KMS-11 (cell line): ENCODE measurements at regions not wholly inside any gene's neighbourhood (a gene's known extent, or its start where the extent isn't known, plus 50 kb on each side); places are given as distances from the start of the nearest gene placed in this dataset.

Experiments
- H2AFZ ChIP-seq: fragments of 200-600 bp; sonication (generic); 2 replicates; pipeline ENCODE4 v1.6.1; 2016; ENCODE audit warnings: antibody characterized with exemption, mixed run types, low read depth
- H3K27ac ChIP-seq: fragments of 200-600 bp; sonication (generic); 2 replicates; pipeline ENCODE4 v1.6.1; 2016; ENCODE audit warnings: mild to moderate bottlenecking, mixed run types
- H3K27me3 ChIP-seq: fragments of 200-600 bp; sonication (generic); 2 replicates; pipeline ENCODE4 v1.6.1; 2017; ENCODE audit warnings: mild to moderate bottlenecking, low read depth, mixed run types, moderate library complexity; ENCODE audit not compliant: insufficient read depth
- H3K36me3 ChIP-seq: fragments of 200-600 bp; sonication (generic); 2 replicates; pipeline ENCODE4 v1.6.1; 2017; ENCODE audit warnings: mild to moderate bottlenecking, mixed run types; ENCODE audit not compliant: insufficient read depth
- H3K4me1 ChIP-seq: fragments of 200-600 bp; sonication (generic); 2 replicates; pipeline ENCODE4 v1.6.1; 2016; ENCODE audit warnings: mild to moderate bottlenecking, low read depth, mixed run types; ENCODE audit not compliant: poor library complexity, severe bottlenecking
- H3K4me2 ChIP-seq: fragments of 200-600 bp; sonication (generic); 2 replicates; pipeline ENCODE4 v1.7.0; 2016; ENCODE audit warnings: mild to moderate bottlenecking, mixed run types
- H3K4me3 ChIP-seq: fragments of 200-600 bp; sonication (generic); IDR thresholded peaks from 2 replicates; pipeline ENCODE4 v1.6.1; 2017; ENCODE audit warnings: low read depth, low read length, mixed read lengths; ENCODE audit not compliant: insufficient read depth
- H3K79me2 ChIP-seq: fragments of 200-600 bp; sonication (generic); 2 replicates; pipeline ENCODE4 v1.6.1; 2016; ENCODE audit warnings: low read depth, mixed run types; ENCODE audit not compliant: insufficient read depth
- H3K9ac ChIP-seq: fragments of 200-600 bp; sonication (generic); 2 replicates; pipeline ENCODE4 v1.6.1; 2016; ENCODE audit warnings: mild to moderate bottlenecking, mixed run types
- H4K20me1 ChIP-seq: fragments of 200-600 bp; sonication (generic); 2 replicates; pipeline ENCODE4 v1.6.1; 2016; ENCODE audit warnings: mild to moderate bottlenecking, mixed run types; ENCODE audit not compliant: insufficient read depth
- CTCF ChIP-seq: fragments of 200-600 bp; sonication (generic); conservative IDR thresholded peaks from 2 replicates; pipeline ENCODE4 v1.6.1; 2017; ENCODE audit warnings: low read depth, mild to moderate bottlenecking, antibody characterized with exemption, low read length, moderate library complexity, mixed read lengths

- Histone ChIP-seq H3K79me2 (no peaks in the 10 kb centered on the region), H3K4me3 (no peak overlapping the region), H3K36me3 (no peaks in the 10 kb centered on the region), H3K4me1 (no peaks in the 10 kb centered on the region), H3K27me3 (no peaks in the 10 kb centered on the region), H3K4me2 (no peak overlapping the region), H4K20me1 (no peaks in the 10 kb centered on the region), H3K27ac (no peak overlapping the region), H3K9ac (no peak overlapping the region), H2AFZ (no peak overlapping the region)
- TF ChIP-seq CTCF = no peak
Observed at GRCh38 chr10:125260260-125260659, 99.9 kb upstream of the CTBP2 start.

GRCh38 chr10:125259651-125260050 lies 99.3 kb upstream of the CTBP2 start:
- H3K9ac ChIP-seq = no peak overlapping the region
- no peaks in the 10 kb centered on the region for H4K20me1 ChIP-seq
- H2AFZ ChIP-seq = no peak overlapping the region
- no peaks in the 10 kb centered on the region for H3K4me1 ChIP-seq
- H3K79me2 ChIP-seq = no peaks in the 10 kb centered on the region
- no peak overlapping the region for H3K27ac ChIP-seq
- no peak for TF ChIP-seq CTCF
- H3K36me3 ChIP-seq = no peaks in the 10 kb centered on the region
- H3K4me2 ChIP-seq = no peak overlapping the region
- H3K4me3 ChIP-seq = no peak overlapping the region
- no peaks in the 10 kb centered on the region for H3K27me3 ChIP-seq

- H2AFZ ChIP-seq = no peak overlapping the region
- H3K27ac ChIP-seq = no peak overlapping the region
- no peak overlapping the region for H3K4me2 ChIP-seq
Observed at GRCh38 chr10:125258676-125259075, 98.3 kb upstream of the CTBP2 start.

GRCh38 chr10:125257521-125258108 lies 97.3 kb upstream of the CTBP2 start:
- Histone ChIP-seq H3K79me2 (no peaks in the 10 kb centered on the region), H3K27ac (no peak overlapping the region), H3K4me2 (no peak overlapping the region), H3K4me3 (no peak overlapping the region), H4K20me1 (no peaks in the 10 kb centered on the region), H3K27me3 (no peaks in the 10 kb centered on the region), H3K4me1 (no peaks in the 10 kb centered on the region), H3K9ac (no peak overlapping the region), H2AFZ (no peak overlapping the region), H3K36me3 (no peaks in the 10 kb centered on the region)
- TF ChIP-seq CTCF = no peak

More at GRCh38 chr10:125258676-125259075, 98.3 kb upstream of the CTBP2 start:
- Histone ChIP-seq H3K79me2 (no peaks in the 10 kb centered on the region), H3K27me3 (no peaks in the 10 kb centered on the region), H3K36me3 (no peaks in the 10 kb centered on the region), H3K4me3 (no peak overlapping the region), H3K4me1 (no peaks in the 10 kb centered on the region), H4K20me1 (no peaks in the 10 kb centered on the region), H3K9ac (no peak overlapping the region)
- TF ChIP-seq CTCF = no peak
